RPMI7951 (cell line): ENCODE measurements at regions not wholly inside any gene's neighbourhood (a gene's known extent, or its start where the extent isn't known, plus 50 kb on each side); places are given as distances from the start of the nearest gene placed in this dataset.
"Not testable (repeated sequence)": the region's sequence is repeated elsewhere in the genome, so short reads cannot be mapped to it uniquely, and the experiment has no call there.

Source experiments
- DNase-seq: peaks from one replicate; pipeline ENCODE4 v3.0.0-alpha.2; 2012; ENCODE audit warnings: low read depth

GRCh38 chr3:102905811-102906210 lies 471.0 kb downstream of the ZPLD1 start:
- DNase-seq = no peak

DNA sequence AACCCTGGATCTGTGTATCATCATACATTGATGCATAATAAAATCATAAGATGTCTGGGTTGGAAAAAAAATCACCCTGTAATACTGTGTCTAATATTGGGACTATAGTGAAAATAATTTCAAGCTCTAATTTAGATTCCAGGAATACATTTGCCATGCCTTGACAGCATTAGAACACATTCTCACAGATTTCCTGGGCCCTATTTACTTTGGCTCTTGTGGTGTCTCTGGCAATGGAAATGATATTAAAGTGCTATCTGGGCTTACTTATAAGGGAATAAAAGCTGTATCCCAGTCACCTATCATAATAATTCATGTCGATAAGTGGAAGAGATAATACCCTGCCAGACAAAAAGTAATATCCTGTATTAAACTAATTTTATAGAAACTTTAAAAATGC lies 472.0 kb downstream of the ZPLD1 start:
- no peak for DNase-seq

DNA sequence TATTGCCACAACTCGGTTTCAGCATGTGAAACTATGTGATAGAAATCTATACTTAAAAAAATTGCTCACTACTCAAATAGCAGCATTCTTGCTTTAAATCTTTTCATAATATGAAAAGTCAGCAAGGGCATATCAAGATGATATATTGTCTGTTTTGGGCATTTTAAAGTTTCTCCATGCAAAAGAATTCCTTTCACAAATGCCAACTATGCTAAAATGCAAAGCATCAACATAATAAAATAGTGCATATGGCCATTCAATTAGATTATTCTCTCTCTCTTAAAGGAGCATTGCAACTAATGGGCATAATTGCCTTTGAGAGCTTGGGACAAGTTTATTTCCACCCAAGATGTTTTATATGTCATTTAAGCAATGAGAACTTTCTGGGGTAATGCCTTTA lies 475.1 kb downstream of the ZPLD1 start:
- no peak for DNase-seq

GRCh38 chr3:102916532-102916931 lies 481.7 kb downstream of the ZPLD1 start:
- no peak for DNase-seq

- no peak for DNase-seq
These were observed 491.8 kb downstream of the ZPLD1 start for GRCh38 chr3:102926618-102927017.

GRCh38 chr3:102933377-102933776 lies 498.6 kb downstream of the ZPLD1 start:
- DNase-seq = no peak

DNA sequence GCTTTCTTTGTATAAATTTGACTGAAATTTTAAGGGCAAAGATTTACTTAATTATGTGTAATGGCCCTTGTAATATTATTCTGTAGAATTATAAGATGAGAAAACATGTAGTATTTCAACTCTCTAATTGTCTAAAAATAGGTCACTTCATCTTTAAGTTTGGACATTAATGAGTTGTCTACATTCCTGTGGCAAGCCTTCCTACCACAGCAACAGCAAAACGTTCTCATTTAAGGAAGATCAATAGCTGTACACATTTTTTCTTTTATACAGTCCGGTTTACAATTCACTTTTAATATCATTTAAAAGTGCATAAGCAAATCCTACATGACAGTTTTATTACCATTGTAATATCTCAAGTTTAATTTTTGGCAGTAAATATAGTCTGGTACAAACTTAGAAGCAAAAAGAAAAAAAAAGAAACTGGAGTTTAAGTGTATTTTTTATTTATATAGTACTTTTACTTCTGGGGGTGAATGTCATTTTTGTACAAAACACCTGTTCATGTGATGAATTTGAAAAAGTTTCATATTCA lies 501.8 kb downstream of the ZPLD1 start:
- DNase-seq = no peak

DNA sequence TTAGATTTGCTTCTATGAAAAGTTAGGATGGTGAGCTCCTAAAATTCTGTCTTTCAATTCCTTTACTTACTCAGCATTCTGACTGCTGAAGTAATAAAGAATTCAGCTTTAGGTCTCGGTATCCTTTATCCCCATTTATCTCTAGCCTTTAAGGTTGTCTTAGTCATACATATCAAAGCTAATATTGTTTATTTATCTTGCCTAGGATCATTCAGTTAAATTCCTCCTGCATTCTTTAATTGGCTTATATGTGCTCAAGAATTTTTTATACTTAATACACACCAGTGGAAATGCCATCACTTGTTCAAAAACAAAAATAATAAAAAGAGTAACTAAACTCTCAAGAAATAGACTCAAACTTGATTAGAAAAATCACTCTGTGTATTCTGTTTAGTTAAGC lies 507.0 kb downstream of the ZPLD1 start:
- no peak for DNase-seq

DNA sequence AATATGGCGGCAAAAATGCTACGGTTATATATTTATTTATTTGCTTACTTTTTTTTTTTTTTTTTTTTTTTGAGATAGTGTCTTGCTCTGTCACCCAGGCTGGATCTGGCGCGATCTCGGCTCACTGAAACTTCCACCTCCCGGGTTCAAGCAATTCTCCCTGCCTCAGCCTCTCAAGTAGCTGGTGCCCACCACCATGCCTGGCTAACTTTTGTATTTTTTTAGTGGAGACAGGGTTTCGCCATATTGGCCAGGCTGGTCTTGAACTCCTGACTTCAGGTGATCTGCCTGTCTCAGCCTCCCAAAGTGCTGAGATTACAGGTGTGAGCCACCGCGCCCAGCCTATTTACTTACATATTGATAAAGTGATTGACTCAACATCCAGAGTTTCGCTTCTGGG lies 511.6 kb downstream of the ZPLD1 start:
- not testable (repeated sequence) for DNase-seq

DNA sequence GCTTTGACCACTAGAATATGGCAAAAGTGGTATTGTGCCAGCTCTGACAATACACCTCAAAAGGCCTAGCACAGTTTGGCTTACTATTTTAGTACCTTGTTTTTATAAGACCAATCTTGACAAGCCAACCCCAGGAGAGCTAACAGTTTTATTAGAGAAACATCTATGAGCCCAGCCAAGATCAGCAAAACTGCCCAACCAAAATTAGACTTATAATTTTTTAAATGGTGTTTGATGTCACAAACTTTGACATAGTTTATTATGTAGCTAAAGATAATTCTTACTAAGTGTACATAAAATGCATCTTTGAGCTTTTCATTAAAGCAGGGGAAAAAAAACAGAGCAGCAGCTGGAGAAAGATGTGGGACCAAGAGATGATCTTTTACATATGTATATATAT lies 537.5 kb downstream of the ZPLD1 start:
- DNase-seq = no peak

DNA sequence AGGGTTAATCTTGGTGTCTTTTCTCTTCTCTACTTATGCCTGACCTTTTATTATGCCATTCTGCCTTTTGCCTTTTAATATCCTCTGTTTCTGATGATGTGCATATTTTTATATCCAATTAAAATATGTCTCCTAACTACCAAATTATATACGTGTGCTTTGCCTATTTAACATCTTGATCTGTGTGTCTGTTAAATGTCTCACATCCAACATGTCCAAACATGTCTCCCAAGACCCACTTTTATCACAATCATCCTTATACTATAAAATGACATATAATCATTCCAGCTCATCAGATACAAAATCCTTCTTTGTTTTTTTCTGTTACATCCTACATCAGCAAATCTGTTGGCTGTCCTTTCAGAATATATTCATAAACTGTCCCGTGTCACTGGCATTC lies 539.5 kb downstream of the ZPLD1 start:
- DNase-seq = no peak

DNA sequence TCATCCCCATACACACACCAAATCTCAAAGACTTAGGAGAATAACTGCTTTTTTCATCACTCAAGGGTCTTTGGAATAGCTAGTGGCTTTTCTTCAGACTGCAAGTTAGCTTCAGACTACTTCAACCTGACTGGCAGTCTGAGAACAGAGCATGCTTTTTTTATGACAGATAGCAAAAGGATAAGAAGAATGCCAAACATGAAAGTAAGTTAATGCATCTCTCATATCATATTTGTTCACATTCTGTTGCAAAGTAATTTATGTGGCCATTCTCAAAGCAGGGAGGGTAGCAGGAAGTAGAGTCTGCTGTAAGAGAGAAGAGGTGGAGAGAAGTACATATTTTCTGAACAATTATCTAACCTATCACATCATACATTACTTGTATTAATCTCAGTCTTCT lies 544.4 kb downstream of the ZPLD1 start:
- no peak for DNase-seq

DNA sequence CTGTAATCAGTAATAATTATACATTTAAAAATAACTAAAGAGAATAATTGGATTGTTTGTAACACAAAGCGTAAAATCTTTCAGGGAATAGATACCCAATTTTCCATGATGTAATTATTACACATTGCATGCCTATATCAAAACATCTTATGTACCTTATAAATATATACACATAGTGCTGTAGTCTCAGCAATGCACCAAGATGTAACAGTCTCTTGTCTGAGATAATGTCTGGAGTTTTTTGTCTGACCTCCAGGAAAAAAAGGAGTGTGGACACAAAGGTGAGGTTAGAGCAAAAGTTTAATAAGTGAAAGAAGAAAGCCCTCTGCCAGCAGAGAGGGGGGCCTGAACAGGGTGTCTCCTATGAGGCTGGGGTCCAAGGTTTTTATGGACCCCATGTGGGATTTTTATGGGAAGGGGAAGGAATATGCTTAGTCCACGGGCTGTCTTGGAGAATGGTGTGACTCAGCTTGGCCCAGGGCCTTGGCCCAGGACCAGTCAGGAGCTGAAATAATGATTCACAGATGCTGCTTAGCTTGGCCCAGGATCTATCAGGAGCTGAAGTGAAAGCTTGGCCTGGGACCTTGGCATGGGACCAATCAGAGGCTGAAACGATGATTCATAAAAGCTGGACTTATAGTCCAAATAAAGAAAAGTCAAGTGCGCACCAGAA lies 545.0 kb downstream of the ZPLD1 start:
- peak; percentile 89 for DNase-seq

- DNase-seq = no peak
These were observed 545.5 kb downstream of the ZPLD1 start for GRCh38 chr3:102980355-102980696.

DNA sequence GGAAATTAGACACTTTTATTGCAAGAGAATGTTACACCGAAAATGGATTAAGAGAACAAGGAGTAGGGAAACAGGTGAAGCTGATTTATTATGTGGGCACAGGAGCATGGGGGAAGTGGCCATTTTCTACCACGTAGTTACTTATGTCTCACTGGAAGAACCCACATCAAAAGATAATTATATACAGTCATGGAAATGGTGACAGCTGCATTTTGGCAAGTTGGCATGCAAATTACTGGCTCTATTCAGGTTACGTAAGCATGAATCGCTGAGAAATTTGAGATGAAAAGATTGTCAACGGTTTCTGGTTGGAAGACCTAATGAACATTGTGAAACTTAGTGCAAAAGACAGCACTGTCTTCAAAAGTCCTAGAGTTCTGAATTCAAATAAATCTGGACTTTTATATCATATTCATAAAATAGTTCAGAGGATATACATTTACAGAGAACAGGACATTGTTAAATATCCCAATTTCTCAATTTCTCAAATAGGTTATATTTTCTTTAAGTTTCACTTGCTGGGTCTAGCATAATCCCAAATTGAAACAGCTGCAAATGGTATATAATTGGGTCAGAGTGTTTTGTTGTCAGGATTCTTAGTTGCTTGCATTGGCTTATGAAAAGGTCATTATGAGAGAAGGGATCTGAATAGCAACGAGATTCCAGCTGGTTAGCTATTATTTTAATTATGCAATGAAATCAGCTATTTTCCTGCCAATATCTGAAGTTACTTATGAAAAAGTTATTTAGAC lies 567.8 kb downstream of the ZPLD1 start:
- peak; percentile 2 for DNase-seq

- no peak for DNase-seq
These were observed 571.8 kb downstream of the ZPLD1 start for GRCh38 chr3:103006526-103007183.

GRCh38 chr3:103009609-103010008 lies 574.8 kb downstream of the ZPLD1 start:
- no peak for DNase-seq

DNA sequence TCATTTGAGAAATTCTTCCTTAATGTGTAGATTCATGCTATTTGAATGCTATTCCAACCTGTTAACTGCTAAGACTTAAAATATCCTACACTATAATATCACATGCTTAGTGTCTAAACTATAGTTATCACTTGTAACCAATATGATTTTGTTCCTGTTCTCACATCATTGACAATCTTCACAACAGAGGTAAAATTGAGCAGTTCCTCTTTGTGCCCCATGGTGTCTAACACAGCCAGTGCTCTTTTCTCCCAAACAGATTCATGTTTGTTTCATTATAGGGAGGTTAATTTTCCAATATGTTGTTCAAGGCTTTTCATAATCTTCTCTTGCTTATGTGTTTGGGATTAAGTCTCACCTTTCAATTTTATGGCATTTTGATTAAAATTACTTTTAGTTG lies 591.1 kb downstream of the ZPLD1 start:
- DNase-seq = no peak

DNA sequence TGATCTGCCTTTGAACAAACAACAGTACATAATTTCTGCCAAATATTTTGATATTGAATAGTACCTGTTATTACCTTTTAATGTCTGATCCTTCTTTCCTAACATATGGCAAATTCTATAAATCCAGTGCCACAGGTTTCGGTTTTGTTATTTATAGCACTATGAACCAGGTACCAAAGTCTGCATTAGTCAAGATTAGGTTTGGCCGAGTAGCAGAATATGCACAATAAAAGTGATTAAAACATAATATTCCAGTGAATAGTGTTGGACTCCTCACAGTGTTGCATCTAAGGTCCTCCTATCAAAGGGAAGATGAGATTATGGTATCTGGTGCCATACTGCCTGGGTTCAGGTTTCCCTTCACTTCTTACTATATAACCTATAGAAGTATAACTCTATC lies 599.0 kb downstream of the ZPLD1 start:
- DNase-seq = no peak

DNA sequence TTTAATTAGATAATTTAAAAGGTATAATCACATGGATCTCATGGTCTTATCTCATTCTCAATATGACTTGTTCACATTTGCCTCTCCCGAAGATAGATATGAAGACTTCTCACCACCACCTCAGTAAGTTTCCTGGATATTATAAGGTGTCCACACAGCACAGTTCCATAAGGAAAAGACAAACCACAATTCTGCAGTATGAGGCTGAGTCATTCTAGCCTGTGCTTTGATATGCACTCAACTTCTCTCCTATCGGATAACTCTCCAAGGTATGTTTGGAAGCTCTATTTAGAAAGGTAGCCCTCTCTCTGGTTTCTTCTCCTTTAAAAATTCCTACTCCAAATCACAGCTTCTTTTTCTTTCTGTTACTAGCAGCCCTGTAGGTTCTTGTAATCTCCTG lies 612.8 kb downstream of the ZPLD1 start:
- DNase-seq = no peak

DNA sequence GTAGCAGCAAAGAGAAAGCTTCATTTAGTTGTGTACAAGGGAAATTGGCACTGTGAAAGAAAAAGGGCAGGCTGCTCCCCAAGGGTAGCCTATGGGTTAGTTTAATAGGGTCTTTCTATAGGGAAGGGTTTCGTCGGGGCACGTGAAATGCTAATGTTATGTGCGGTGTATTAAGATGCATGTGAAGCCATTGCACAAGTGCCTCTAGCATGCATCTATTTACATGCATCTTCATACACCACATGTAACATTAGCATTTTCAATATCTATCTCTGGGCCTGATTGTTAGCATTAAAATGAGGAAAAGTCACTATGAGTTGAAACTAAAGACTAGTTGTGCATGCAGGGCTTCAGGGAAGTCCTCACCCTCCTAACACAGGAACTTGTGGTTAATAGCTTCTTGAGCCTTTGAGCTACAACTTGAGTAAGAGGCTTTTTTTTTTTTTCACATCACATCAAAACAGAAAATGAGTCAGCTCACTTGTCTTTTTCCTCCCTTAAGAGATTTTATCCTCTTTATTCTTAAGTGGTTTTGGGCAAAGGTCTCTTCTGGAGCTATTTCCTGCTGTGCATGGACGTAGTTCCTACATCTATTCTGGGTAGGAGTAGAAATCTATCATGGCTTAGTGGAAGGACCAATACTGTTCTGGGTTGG lies 613.4 kb downstream of the ZPLD1 start:
- no peak for DNase-seq

GRCh38 chr3:103052236-103052830 lies 617.5 kb downstream of the ZPLD1 start:
- DNase-seq = no peak
